ENCODE measurements at regions not wholly inside any gene's neighbourhood (a gene's known extent, or its start where the extent isn't known, plus 50 kb on each side); places are given as distances from the start of the nearest gene placed in this dataset.

DNA sequence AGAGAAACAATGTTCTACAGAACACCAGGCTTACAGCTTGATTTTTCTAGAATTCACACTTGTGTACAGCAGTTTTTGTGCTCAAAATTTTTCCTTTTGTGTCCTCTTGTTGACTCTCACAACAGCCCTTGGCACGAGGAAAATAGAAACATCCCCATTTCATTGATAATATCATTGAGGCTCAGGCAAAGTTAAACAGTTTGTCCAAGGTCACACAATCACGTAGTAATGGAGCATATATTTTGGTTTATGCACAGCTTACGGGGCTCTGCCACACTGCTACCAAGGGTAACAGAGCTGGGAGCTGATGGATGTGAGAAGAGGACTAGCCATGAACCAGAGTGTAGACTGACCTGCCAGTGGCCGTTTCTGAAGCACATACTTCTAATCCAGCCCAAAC, 292.0 kb downstream of the FZD1 start:
- FAIRE-seq (no peak), DNase-seq (ENCODE audit: insufficient read length, low spot score) (no peak)
- TF ChIP-seq POLR2A (IDR thresholded peaks at IDR 0.05; ENCODE audit: low read depth, low read length), result no peak

DNA sequence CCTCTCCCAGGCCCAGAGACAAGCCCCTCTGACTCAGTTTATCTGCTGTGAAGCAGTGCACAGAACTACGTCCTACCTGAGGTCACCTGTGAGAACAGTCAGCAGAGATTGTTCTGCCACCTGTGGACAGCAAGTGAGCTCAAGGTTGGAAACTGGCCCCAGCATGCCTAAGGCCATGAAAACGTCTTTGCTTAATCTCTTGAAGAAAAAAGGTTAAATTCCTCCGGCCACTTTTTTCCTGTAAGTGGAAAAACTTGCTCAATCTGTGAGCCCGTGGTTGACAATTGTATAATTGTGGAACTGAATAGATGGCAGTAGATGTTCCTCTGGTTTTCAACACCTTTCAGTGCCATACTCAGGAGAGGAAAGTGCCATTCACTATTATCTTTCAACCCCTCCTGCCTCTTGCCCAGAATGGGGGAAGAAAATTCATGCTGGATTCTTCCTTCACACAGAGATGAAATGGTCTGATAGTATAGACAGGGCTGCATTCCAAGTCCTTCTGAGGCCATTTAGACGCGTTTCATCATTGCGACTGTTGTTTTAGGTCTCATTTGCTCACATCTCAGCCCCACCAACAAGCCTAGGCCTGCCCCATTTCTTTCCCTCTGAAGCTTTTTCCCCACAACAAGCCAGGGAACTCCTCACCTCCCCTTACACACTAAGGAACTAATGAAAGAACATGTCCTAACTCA, 292.9 kb downstream of the FZD1 start:
- TF ChIP-seq POLR2A (IDR thresholded peaks at IDR 0.05; ENCODE audit: low read depth, low read length), result no peak
- FAIRE-seq (no peak), DNase-seq (ENCODE audit: insufficient read length, low spot score) (no peak)

DNA sequence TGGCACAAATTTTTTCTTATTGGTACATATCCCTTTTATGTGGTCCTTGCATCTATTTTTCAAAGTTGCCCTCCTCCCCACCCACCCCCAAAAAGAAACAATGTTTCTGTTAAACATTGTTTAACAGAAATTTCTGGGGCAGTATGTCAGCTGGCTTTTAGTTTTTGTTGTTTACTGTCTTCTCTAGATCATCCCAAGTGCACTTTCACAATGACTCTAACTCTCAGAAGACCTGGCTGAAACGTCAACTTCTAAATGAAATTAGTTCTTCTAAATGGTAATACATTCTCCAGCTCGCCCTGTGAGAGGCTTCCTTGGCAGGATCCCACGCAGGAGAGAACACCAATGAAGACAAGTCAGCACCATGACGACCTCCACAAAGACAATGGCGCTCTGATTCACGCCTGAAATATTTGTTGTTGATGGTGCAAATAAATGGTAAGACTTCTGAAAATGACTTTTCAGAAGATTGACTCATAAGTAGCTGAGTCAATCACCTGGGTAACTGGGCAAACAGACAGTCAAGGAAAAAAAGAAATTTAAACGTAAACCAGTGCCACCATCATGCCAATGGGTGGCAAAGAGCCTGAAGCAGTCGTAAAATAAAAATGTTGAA, 293.7 kb downstream of the FZD1 start:
- DNase-seq (ENCODE audit: insufficient read length, low spot score) (peak; percentile 30), FAIRE-seq (no peak)

DNA sequence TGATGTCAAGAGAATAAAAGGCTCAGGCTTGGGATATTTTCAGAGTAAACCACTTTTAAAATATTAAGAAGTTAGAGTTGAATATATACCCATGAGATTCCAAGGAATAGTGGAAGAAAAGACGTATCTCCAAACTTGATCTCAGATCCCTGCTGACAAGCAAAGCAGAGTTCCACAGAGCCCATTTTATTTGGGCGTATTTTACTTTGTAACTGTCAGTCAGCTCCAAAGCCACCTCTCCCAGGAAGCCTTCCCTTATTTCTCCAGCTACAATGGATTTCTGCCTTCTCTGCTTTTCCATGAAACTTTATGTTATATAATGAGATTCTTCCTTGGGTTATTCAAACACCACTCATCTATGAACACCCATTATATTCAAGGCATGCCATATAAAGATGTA, 295.7 kb downstream of the FZD1 start:
- no peak for DNase-seq (ENCODE audit: insufficient read length, low spot score)
- no peak for TF ChIP-seq POLR2A (IDR thresholded peaks at IDR 0.05; ENCODE audit: low read depth, low read length)
- FAIRE-seq, result no peak

More for the DNA sequence above, 293.7 kb downstream of the FZD1 start:
- TF ChIP-seq POLR2A (IDR thresholded peaks at IDR 0.05; ENCODE audit: low read depth, low read length), result no peak

DNA sequence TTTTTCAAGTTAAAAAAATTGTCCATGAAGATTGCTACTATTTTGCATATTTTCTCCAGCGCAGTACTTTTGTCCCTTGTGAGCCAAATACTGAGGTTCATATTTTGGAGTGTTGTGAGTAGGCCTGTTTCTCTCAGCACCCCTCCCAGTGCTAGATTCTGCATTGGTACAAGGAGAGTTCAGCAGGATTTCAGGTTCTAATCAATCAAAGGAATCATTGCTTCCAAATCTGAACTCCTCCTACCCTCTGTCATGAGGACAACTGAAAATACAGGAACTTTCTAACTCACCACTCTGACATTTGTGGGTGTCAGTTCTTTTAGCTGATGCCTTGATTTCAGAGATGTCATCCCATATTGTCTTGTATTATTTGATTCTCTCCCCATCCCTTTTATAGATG, 299.9 kb downstream of the FZD1 start:
- TF ChIP-seq POLR2A (IDR thresholded peaks at IDR 0.05; ENCODE audit: low read depth, low read length), result no peak
- no peak for FAIRE-seq

DNA sequence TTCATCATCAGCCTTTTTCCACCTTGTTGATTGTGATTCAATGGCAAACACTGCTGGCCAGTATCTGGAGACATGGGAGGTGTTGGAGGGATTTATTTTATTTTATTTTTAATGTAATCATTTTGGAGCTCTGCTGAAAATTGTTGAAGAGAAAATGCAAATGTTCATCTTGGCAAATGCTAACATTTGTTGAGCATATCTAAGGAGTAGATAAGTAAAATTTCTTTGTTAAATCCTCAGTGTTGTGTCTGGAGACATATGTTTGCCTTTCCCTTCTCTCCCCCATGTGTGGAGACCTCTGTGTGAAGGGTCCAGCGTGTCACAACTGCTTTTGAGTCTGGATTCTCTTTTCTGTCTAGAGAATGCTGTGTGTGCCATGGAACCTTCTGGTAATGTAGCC, 300.3 kb downstream of the FZD1 start:
- DNase-seq (ENCODE audit: insufficient read length, low spot score) (no peak), FAIRE-seq (no peak)
- TF ChIP-seq POLR2A (IDR thresholded peaks at IDR 0.05; ENCODE audit: low read depth, low read length), result no peak

More for the DNA sequence above, 299.9 kb downstream of the FZD1 start:
- DNase-seq (ENCODE audit: insufficient read length, low spot score), result no peak

DNA sequence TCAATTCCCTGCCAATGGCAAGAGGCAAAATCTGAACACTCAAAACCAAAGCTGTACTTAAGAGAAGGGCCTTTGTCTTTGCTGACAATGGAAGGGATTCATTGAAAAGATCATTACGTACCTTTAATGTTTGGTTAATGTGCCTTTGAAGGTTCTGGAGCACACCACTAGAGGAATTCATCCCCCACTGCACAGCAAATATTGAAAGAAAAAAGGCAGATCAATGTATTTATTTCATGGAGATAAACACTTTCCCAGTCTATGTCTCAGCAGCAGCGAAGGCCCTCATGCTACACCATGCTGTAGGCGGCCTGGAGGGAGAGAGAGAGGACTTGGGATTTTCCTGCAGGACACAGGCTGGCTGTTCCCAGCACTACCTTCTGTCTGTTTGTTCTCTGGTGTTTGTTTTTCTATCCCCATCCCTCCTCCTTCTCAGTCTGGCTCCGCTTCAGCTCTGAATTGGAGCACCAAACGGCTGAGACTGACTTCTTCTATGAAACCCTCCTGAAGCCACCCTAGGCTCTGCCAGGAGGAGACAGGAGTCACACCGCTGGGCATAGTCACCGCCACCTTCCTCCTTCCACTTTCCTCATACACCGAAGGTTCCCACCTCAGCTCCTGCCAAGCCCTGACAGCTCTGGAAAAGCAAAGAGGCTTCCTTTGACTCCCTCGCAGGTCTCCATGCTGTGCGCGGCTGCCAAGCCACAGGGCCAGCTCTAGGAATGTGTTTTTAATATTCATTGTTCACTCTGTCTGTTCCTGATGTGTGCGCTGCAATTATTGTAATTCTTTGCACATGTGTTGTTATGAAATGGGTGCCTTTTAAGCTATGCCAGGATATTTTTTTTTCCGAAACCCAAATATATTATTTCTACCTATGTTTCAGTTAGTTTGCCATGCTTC, 301.5 kb downstream of the FZD1 start:
- DNase-seq (ENCODE audit: insufficient read length, low spot score) (no peak), FAIRE-seq (no peak)
- TF ChIP-seq POLR2A (IDR thresholded peaks at IDR 0.05; ENCODE audit: low read depth, low read length), result no peak

DNA sequence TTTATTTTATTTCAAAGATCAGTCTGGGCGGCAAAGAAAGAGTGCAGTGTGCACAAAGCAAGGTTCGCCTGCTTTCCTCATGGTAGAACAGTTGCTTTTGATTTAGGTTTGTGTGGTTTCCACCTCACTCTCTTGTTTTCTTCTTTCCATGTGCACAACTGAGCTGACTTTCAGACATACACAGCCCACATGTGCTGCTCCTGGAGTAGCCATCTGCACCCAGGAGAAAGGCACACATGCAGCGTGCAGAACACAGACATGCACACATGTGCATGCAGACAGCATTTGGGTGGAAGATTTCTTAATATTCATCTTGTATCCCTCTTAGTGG, 302.1 kb downstream of the FZD1 start:
- FAIRE-seq (no peak), DNase-seq (ENCODE audit: insufficient read length, low spot score) (no peak)
- TF ChIP-seq POLR2A (IDR thresholded peaks at IDR 0.05; ENCODE audit: low read depth, low read length), result no peak

DNA sequence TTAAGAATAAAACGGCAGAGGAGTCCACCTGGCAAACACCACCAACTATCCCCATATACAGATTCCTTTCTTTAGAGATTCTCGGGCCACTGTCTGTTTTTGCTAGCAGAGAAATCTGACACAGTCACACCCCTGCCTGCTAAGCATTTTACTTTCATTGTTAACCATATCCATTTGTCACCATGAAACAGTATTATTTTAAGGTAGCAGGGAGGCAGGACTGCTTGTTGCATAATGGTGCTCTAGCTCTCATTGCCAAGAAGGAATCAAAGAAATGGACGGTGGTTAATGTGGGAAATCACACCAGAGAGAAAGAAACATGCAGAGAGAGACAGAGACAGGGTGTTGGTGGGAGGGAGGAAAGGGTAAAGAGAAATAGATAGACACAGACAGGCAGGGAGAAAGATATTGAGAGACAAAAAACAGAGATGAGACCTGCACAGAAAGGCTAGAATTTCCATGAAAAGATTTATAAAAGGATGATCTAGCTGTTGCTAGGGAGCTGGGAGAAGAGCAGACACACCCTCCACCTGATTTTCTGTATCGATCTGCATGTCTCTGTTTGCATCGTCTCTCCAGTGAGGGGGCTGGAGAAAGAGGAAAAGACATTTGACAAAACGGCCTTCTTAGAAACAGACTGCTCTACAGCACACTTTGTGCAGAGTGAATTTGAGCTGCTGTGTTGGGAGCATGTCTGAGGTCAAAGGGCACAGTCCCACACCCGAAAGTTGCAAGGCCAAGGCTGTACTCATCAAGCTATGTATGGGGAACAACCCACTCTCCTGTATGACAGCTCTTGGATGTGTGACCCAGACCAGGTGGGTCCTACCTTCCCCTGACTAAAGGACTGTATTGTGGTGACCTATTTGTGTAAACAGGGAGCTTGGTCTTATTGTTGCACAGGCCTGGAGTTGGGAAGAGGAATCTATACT, 303.1 kb downstream of the FZD1 start:
- DNase-seq (ENCODE audit: insufficient read length, low spot score), result no peak
- no peak for FAIRE-seq
- TF ChIP-seq POLR2A (IDR thresholded peaks at IDR 0.05; ENCODE audit: low read depth, low read length), result no peak

DNA sequence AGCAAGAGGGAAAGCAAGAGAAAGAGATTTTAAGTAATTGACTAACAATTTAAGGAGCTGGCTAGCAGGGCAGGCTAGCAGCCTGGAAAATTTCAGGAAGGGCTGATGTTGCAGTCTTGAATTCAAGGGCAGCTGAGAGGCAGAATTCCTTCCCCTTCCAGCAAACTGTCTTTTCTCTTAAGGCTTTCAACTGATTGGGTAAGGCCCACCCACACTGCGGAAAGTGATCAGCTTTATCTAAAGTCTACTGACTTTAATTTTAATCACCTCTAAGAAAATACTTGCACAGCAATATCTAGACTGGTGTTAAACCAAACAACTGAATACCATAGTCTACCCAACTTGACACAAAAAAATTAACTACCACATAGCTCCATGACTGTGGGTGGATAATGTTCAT, 303.9 kb downstream of the FZD1 start:
- no peak for TF ChIP-seq POLR2A (IDR thresholded peaks at IDR 0.05; ENCODE audit: low read depth, low read length)
- no peak for FAIRE-seq
- DNase-seq (ENCODE audit: insufficient read length, low spot score), result no peak

DNA sequence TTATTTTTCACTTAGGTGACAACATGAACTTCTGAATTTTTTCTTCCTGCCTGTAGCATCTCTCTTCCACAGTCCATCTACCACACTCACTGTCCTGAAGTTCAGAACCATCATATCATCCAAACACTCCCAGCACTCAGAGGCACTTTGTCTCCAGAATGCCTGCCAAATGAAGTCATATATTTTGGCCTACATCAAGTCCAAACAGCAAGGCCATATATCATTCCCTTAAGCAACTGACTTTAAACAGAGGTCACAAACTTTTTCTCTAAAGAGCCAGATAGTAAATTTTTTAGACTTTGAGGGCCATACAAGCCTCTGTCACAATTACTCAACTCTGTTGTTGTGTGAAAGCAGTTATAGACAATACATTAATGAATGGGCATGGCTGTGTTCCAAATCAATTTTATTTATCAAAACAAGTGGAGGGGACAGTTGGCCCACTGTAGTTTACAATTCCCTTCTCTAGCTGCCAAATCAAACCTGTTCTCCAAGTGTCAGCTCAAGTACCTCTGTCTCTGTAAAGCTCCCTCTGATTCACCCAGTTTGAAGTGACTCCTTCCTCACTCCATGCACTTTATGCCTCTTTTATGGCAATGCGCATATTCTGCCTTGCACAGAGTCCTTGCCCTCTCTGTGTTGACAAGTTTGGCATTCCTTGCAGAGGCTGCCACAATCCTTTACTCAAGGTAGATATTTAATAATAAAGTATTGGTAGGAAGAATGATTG, 305.7 kb downstream of the FZD1 start:
- no peak for FAIRE-seq

DNA sequence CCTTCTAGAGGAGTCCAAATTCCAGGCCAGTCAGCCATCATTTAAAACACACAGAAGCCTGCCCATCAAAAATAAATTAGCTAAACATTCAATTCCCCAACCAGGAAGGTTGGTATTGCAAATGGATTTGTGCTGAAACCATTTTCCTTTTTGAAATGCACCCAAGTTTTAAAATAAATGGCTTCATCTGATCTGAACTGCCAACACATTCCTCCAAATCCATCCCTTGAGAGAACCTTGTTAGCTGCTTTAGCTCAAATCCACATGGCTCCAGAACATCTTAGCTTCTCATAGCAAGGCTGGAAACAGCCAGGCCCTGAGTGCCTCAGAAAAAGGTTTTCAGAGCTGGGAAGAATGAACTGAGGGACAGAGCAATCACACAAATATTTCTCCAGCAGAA, 306.3 kb downstream of the FZD1 start:
- DNase-seq (ENCODE audit: insufficient read length, low spot score), result no peak
- FAIRE-seq, result no peak
- TF ChIP-seq POLR2A (IDR thresholded peaks at IDR 0.05; ENCODE audit: low read depth, low read length), result no peak

More for the DNA sequence above, 305.7 kb downstream of the FZD1 start:
- no peak for DNase-seq (ENCODE audit: insufficient read length, low spot score)
- no peak for TF ChIP-seq POLR2A (IDR thresholded peaks at IDR 0.05; ENCODE audit: low read depth, low read length)

DNA sequence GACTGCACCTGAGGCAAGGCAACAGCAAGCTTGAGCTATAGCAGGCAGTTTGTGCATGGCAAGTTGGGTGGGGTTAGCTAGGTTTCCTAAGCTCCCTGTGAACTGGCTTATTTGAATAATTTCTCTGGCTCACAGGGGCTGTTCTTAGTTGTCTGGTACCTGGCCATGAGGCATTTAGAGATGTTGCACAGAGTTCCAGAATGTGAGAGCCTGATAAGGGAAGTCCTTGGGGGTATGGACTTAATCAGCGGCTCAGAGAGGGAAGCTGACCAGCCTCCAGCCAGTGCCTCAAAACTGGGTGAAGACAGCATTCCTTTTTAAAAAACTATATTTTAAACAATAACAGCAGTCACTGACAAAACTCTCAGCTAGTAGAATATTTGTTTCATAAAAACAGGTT, 307.4 kb downstream of the FZD1 start:
- no peak for TF ChIP-seq POLR2A (IDR thresholded peaks at IDR 0.05; ENCODE audit: low read depth, low read length)
- FAIRE-seq (no peak), DNase-seq (ENCODE audit: insufficient read length, low spot score) (no peak)

All from H54 (cell line).